GM21515 (cell line): ENCODE measurements at regions not wholly inside any gene's neighbourhood (a gene's known extent, or its start where the extent isn't known, plus 50 kb on each side); places are given as distances from the start of the nearest gene placed in this dataset.
"Not testable (repeated sequence)": the region's sequence is repeated elsewhere in the genome, so short reads cannot be mapped to it uniquely, and the experiment has no call there.

Experiments
- ATAC-seq: cut with Tn5 transposase; IDR thresholded peaks from one replicate; pipeline ENCODE4 v1.9.1; 2021; ENCODE audit not compliant: unreplicated experiment

- ATAC-seq: no peak
Observed at GRCh38 chr2:4039896-4040295, 336.5 kb downstream of the DCDC2C start.

GRCh38 chr2:4047961-4048891, 344.9 kb downstream of the DCDC2C start:
- no peak for ATAC-seq

- no peak for ATAC-seq
Observed at GRCh38 chr2:4049463-4049862, 346.1 kb downstream of the DCDC2C start.

GRCh38 chr2:4053769-4054493, 350.6 kb downstream of the DCDC2C start:
- ATAC-seq: no peak

- no peak for ATAC-seq
Observed at GRCh38 chr2:4066217-4066616, 362.8 kb downstream of the DCDC2C start.

- no peak for ATAC-seq
Observed at GRCh38 chr2:4073026-4073569, 369.7 kb downstream of the DCDC2C start.

GRCh38 chr2:4077017-4077416, 373.6 kb downstream of the DCDC2C start:
- ATAC-seq: no peak

- no peak for ATAC-seq
Observed at GRCh38 chr2:4085186-4085585, 381.8 kb downstream of the DCDC2C start.

- ATAC-seq: no peak
Observed at GRCh38 chr2:4090668-4091630, 387.6 kb downstream of the DCDC2C start.

GRCh38 chr2:4091869-4092268, 388.5 kb downstream of the DCDC2C start:
- ATAC-seq: no peak

GRCh38 chr2:4094743-4095142, 391.4 kb downstream of the DCDC2C start:
- no peak for ATAC-seq

- no peak for ATAC-seq
Observed at GRCh38 chr2:4096978-4097766, 393.8 kb downstream of the DCDC2C start.

GRCh38 chr2:4098137-4098536, 394.8 kb downstream of the DCDC2C start:
- ATAC-seq: no peak

- no peak for ATAC-seq
Observed at GRCh38 chr2:4101936-4102335, 398.6 kb downstream of the DCDC2C start.

- no peak for ATAC-seq
Observed at GRCh38 chr2:4107179-4107578, 403.8 kb downstream of the DCDC2C start.

- ATAC-seq: no peak
Observed at GRCh38 chr2:4110273-4110672, 406.9 kb downstream of the DCDC2C start.

GRCh38 chr2:4115435-4115834, 412.1 kb downstream of the DCDC2C start:
- not testable (repeated sequence) for ATAC-seq

GRCh38 chr2:4122726-4123125, 419.4 kb downstream of the DCDC2C start:
- ATAC-seq: no peak

- ATAC-seq: no peak
Observed at GRCh38 chr2:4130651-4131050, 427.3 kb downstream of the DCDC2C start.
